A549 (cell line): ENCODE measurements at regions not wholly inside any gene's neighbourhood (a gene's known extent, or its start where the extent isn't known, plus 50 kb on each side); places are given as distances from the start of the nearest gene placed in this dataset.

ENCODE experiments used
- BHLHE40 ChIP-seq: IDR thresholded peaks from 2 replicates; pipeline ENCODE4 v1.6.1; 2012; ENCODE audit warnings: low read depth, low read length, inconsistent platforms
- CEBPB ChIP-seq, 2 experiments: fragments of >200 bp in 1 of 2; sonication (Bioruptor Twin) in 1 of 2; formaldehyde crosslinking in 1 of 2; IDR thresholded peaks; 2 replicates each; pipeline ENCODE4 v1.6.1; 2012 to 2016
- ESRRA ChIP-seq: fragments of 150-350 bp; IDR thresholded peaks from 2 replicates; pipeline ENCODE4 v1.6.1; 2014; ENCODE audit warnings: mild to moderate bottlenecking, low read length, borderline replicate concordance
- MAZ ChIP-seq: fragments of 150-350 bp; IDR thresholded peaks from 2 replicates; pipeline ENCODE4 v1.6.1; 2014; ENCODE audit warnings: antibody characterized with exemption, low read depth, low read length, borderline replicate concordance
- PHF8 ChIP-seq: fragments of 200-600 bp; sonication (generic); IDR thresholded peaks from 2 replicates; pipeline ENCODE4 v1.6.1; 2016; ENCODE audit warnings: low read depth, mild to moderate bottlenecking, antibody characterized with exemption, moderate library complexity, borderline replicate concordance
- POLR2A ChIP-seq: IDR thresholded peaks from 2 replicates; pipeline ENCODE4 v1.6.1; 2012; ENCODE audit warnings: mild to moderate bottlenecking, low read length
- RAD21 ChIP-seq, 2 experiments: fragments of >200 bp in 1 of 2; sonication (Bioruptor Twin) in 1 of 2; formaldehyde crosslinking in 1 of 2; IDR thresholded peaks in 1 of 2; conservative IDR thresholded peaks in 1 of 2; 2 replicates in 1 of 2; 3 replicates in 1 of 2; pipeline ENCODE4 v1.6.1; 2012 to 2018; ENCODE audit warnings: inconsistent platforms in 1 of 2
- TF ChIP-seq, protein P1 (sequence below): fragments of 150-350 bp; IDR thresholded peaks from 2 replicates; pipeline ENCODE4 v1.6.1; 2014; ENCODE audit warnings: low read depth, mild to moderate bottlenecking, low read length
- TF ChIP-seq, protein P2 (sequence below): IDR thresholded peaks from 2 replicates; pipeline ENCODE4 v1.6.1; 2012
- TF ChIP-seq, protein P3 (sequence below): fragments of >200 bp; sonication (Bioruptor Twin); formaldehyde crosslinking; IDR thresholded peaks from 3 replicates; pipeline ENCODE4 v1.5.1; 2016

DNA sequence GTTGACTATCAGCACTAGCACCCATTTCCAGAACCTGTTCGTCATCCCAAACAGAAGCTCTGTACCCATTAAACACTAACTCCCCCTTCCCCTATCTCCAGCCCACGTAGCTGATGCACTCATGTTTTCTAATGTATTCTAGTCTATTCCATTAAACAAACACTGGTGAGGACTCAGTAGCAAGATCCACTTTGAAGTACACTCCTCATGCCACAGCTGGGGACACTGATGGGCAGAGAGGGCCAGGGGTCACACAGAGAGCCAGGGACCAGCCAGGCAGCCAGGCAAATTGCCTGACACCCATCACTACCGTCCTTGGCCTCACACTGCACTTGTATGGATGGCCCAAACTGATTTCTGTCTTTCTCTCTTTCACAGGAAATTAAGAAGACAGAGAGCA, 269.9 kb upstream of the DIO3 start:
- TF ChIP-seq RAD21 (conservative IDR thresholded peaks at IDR 0.05 in 1 of 2, IDR thresholded peaks at IDR 0.05 in 1 of 2): no peak
- TF ChIP-seq, protein P1, sequence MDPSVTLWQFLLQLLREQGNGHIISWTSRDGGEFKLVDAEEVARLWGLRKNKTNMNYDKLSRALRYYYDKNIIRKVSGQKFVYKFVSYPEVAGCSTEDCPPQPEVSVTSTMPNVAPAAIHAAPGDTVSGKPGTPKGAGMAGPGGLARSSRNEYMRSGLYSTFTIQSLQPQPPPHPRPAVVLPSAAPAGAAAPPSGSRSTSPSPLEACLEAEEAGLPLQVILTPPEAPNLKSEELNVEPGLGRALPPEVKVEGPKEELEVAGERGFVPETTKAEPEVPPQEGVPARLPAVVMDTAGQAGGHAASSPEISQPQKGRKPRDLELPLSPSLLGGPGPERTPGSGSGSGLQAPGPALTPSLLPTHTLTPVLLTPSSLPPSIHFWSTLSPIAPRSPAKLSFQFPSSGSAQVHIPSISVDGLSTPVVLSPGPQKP: no peak
- TF ChIP-seq, protein P2, sequence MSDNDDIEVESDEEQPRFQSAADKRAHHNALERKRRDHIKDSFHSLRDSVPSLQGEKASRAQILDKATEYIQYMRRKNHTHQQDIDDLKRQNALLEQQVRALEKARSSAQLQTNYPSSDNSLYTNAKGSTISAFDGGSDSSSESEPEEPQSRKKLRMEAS: no peak
- no peak for TF ChIP-seq CEBPB (IDR thresholded peaks at IDR 0.05)
- TF ChIP-seq, protein P3, sequence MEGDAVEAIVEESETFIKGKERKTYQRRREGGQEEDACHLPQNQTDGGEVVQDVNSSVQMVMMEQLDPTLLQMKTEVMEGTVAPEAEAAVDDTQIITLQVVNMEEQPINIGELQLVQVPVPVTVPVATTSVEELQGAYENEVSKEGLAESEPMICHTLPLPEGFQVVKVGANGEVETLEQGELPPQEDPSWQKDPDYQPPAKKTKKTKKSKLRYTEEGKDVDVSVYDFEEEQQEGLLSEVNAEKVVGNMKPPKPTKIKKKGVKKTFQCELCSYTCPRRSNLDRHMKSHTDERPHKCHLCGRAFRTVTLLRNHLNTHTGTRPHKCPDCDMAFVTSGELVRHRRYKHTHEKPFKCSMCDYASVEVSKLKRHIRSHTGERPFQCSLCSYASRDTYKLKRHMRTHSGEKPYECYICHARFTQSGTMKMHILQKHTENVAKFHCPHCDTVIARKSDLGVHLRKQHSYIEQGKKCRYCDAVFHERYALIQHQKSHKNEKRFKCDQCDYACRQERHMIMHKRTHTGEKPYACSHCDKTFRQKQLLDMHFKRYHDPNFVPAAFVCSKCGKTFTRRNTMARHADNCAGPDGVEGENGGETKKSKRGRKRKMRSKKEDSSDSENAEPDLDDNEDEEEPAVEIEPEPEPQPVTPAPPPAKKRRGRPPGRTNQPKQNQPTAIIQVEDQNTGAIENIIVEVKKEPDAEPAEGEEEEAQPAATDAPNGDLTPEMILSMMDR: no peak
- no peak for TF ChIP-seq MAZ
- no peak for TF ChIP-seq PHF8
- TF ChIP-seq ESRRA: no peak
- TF ChIP-seq POLR2A: no peak
- no peak for TF ChIP-seq BHLHE40
